K562 (cell line): ENCODE measurements at regions not wholly inside any gene's neighbourhood (a gene's known extent, or its start where the extent isn't known, plus 50 kb on each side); places are given as distances from the start of the nearest gene placed in this dataset.

ENCODE experiments used
- ATAC-seq: fragments of 200-7000 bp; cut with Tn5 transposase; 3 replicates; pipeline ENCODE4 v1.9.1; 2020; ENCODE audit warnings: moderate library complexity
- BruUV-seq: library from RNA; stranded (reverse); fragments of 400-500 nt; replicated peaks from 2 replicates; lab custom pipeline; 2021; lab: Mats Ljungman, UMichigan
- CTCF ChIA-PET: fragments of 300-600 bp; formaldehyde crosslinking; extraction: SDS; loops from one replicate; lab custom pipeline; 2021; ENCODE audit warnings: low intra/inter-chr PET ratio; lab: Yijun Ruan, JAX
- POLR2A ChIA-PET: fragments of 300-600, 350-650 bp; sonication (Branson Sonifier 250); formaldehyde crosslinking; extraction: SDS; loops from one replicate; lab custom pipeline; 2021; ENCODE audit warnings: antibody characterized with exemption, inconsistent platforms; lab: Yijun Ruan, JAX
- DNase-seq, 4 experiments: peaks; one replicate each; pipeline versions ENCODE4 v3.0.0 to v3.0.0-alpha.2; 2011 to 2018; ENCODE audit warnings: low spot score in 3 of 4, mixed read lengths in 3 of 4; ENCODE audit errors: extremely low read depth in 1 of 4
- FAIRE-seq: peaks from 2 replicates; lab custom pipeline; 2011; peaks lifted over from hg19 to GRCh38; lab: Jason Lieb, UNC
- H2AFZ ChIP-seq: 2 replicates; pipeline ENCODE4 v1.6.0; 2011; ENCODE audit warnings: low read depth, low read length, control low read depth, inconsistent platforms
- H3K27ac ChIP-seq: fragments of 200-600 bp; 3 replicates; pipeline ENCODE4 v1.8.0; 2011; ENCODE audit warnings: low read depth, mild to moderate bottlenecking, control low read depth, inconsistent platforms, low read length, moderate library complexity, mixed read lengths; ENCODE audit errors: extremely low read depth
- H3K27me3 ChIP-seq, 2 experiments: fragments of 300-600 bp in 1 of 2; 2 replicates in 1 of 2; 3 replicates in 1 of 2; pipeline versions ENCODE4 v1.6.0 to v1.8.0; 2011; ENCODE audit warnings: inconsistent platforms in 2 of 2, low read length in 2 of 2, mild to moderate bottlenecking in 1 of 2, mixed read lengths in 1 of 2, moderate library complexity in 1 of 2; ENCODE audit not compliant: control insufficient read depth in 2 of 2, insufficient read depth in 2 of 2
- H3K36me3 ChIP-seq: fragments of 300-600 bp; 3 replicates; pipeline ENCODE4 v1.8.0; 2011; ENCODE audit warnings: mild to moderate bottlenecking, low read length, inconsistent platforms; ENCODE audit not compliant: control insufficient read depth, insufficient read depth
- H3K4me1 ChIP-seq, 2 experiments: fragments of 200-600 bp in 1 of 2; replicated peaks in 1 of 2; 2 replicates in 1 of 2; 3 replicates in 1 of 2; pipeline versions ENCODE4 v1.5.1 to v1.8.0; 2011; ENCODE audit warnings: inconsistent platforms in 2 of 2, low read length in 2 of 2, mild to moderate bottlenecking in 1 of 2, mixed read lengths in 1 of 2, moderate library complexity in 1 of 2; ENCODE audit not compliant: control insufficient read depth in 2 of 2, insufficient read depth in 2 of 2
- H3K4me2 ChIP-seq: 2 replicates; pipeline ENCODE4 v1.6.1; 2011; ENCODE audit warnings: low read length, control low read depth, inconsistent platforms, mixed read lengths; ENCODE audit not compliant: insufficient read depth
- H3K4me3 ChIP-seq: fragments of 200-600 bp; sonication (generic), shearing (Covaris generic); 2 replicates; pipeline ENCODE4 v1.5.1; 2016; ENCODE audit warnings: control low read depth, inconsistent platforms
- H3K79me2 ChIP-seq: fragments of 200-600 bp; 3 replicates; pipeline ENCODE4 v1.8.0; 2011; ENCODE audit warnings: low read length, inconsistent platforms; ENCODE audit not compliant: control insufficient read depth, insufficient read depth
- H3K9ac ChIP-seq, 2 experiments: 2 replicates each; pipeline versions ENCODE4 v1.6.0 to v1.6.1; 2011; ENCODE audit warnings: low read depth in 2 of 2, low read length in 2 of 2, control low read depth in 1 of 2, inconsistent platforms in 1 of 2, mild to moderate bottlenecking in 1 of 2, mixed read lengths in 1 of 2; ENCODE audit not compliant: insufficient read depth in 1 of 2
- H3K9me1 ChIP-seq: one replicate; pipeline ENCODE4 v1.6.0; 2011; ENCODE audit warnings: inconsistent platforms, mild to moderate bottlenecking, low read length, moderate library complexity; ENCODE audit not compliant: control insufficient read depth, insufficient read depth
- H3K9me3 ChIP-seq: replicated peaks from 2 replicates; pipeline ENCODE4 v1.5.1; 2011; ENCODE audit warnings: low read depth, low read length, inconsistent platforms; ENCODE audit not compliant: control insufficient read depth, insufficient read depth
- H4K20me1 ChIP-seq: replicated peaks from 2 replicates; pipeline ENCODE4 v1.6.1; 2011; ENCODE audit warnings: low read length, inconsistent platforms, mixed read lengths; ENCODE audit not compliant: control insufficient read depth, insufficient read depth
- DACH1 ChIP-seq: fragments of 450-650 bp; IDR thresholded peaks from 2 replicates; pipeline ENCODE4 v1.6.1; 2018; ENCODE audit not compliant: partially characterized antibody
- ELF4 ChIP-seq: fragments of 450-650 bp; formaldehyde crosslinking; IDR thresholded peaks from 2 replicates; pipeline ENCODE4 v1.4.0; 2022; ENCODE audit warnings: missing genetic modification characterization
- FUS ChIP-seq: fragments of 200-400 bp; formaldehyde crosslinking; optimal IDR thresholded peaks from 2 replicates; pipeline ENCODE3; 2017; ENCODE audit warnings: low read depth, low read length
- ILK ChIP-seq: fragments of 450-650 bp; IDR thresholded peaks from 2 replicates; pipeline ENCODE4 v1.6.1; 2016; ENCODE audit warnings: missing genetic modification characterization, low read depth, mild to moderate bottlenecking, missing compliant biosample characterization, moderate library complexity, borderline replicate concordance
- MEF2A ChIP-seq: IDR thresholded peaks from 2 replicates; pipeline ENCODE4 v1.6.1; 2011; ENCODE audit warnings: low read depth, mild to moderate bottlenecking, low read length, moderate library complexity; ENCODE audit not compliant: control insufficient read depth
- MIER1 ChIP-seq: fragments of 450-650 bp; IDR thresholded peaks from 2 replicates; pipeline ENCODE4 v1.6.1; 2016; ENCODE audit warnings: antibody characterized with exemption, mild to moderate bottlenecking, low read depth
- POLR2AphosphoS2 ChIP-seq: IDR thresholded peaks from 2 replicates; pipeline ENCODE4 v1.6.1; 2012; ENCODE audit warnings: low read length, improper control_type of control experiment
- PTBP1 ChIP-seq: fragments of 200-400 bp; formaldehyde crosslinking; IDR thresholded peaks from 2 replicates; pipeline ENCODE4 v1.6.1; 2017; ENCODE audit warnings: low read depth, low read length
- RHOXF2B ChIP-seq: fragments of 250-450 bp; sonication (Bioruptor Pico); conservative IDR thresholded peaks from 2 replicates; pipeline ENCODE4 v1.5.1; 2021
- ZNF24 ChIP-seq: fragments of 450-650 bp; IDR thresholded peaks from 2 replicates; pipeline ENCODE4 v1.6.1; 2016
- ZNF311 ChIP-seq: fragments of 250-450 bp; sonication (Bioruptor Pico); IDR thresholded peaks from 2 replicates; pipeline ENCODE4 v1.4.0; 2020; ENCODE audit warnings: mild to moderate bottlenecking, moderate library complexity
- ZNF717 ChIP-seq: fragments of 250-450 bp; sonication (Bioruptor Pico); IDR thresholded peaks from 2 replicates; pipeline ENCODE4 v1.5.0; 2021
- in situ Hi-C: fragments of 300-500 bp; cut with MboI; formaldehyde crosslinking; loops from 4 replicates; pipeline ENCODE4 v1.15.0; 2018; ENCODE audit warnings: inconsistent platforms, mixed read lengths
- intact Hi-C: fragments of 100-400 bp; cut with micrococcal nuclease; formaldehyde crosslinking; loops from 2 replicates; pipeline ENCODE4 v1.14.2; 2022
- TF ChIP-seq, protein P1 (sequence below), 2 experiments: fragments of 450-650 bp in 1 of 2; sonication (generic) in 1 of 2; formaldehyde crosslinking in 1 of 2; IDR thresholded peaks; 2 replicates each; pipeline versions ENCODE4 v1.7.1 to v1.9.0; 2016 to 2022; ENCODE audit warnings: inconsistent platforms in 1 of 2, mild to moderate bottlenecking in 1 of 2, missing genetic modification reagents in 1 of 2

DNA sequence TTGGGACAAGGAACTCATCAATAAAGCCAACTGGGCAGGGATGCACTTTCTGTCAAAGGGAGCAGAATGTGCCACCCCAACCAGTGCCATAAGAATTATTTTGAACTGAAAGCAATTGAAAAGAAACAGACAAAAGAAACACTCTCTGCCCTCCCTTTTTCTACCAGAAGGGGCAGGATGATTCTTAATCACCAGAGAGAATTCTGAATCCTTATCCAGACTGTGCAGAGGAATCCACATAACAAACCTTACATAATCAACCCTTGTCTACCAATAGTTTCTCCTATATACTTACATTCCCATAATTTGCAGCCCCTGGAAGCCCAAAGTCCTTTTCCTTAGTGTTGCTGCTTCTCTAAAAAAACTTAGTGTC lies 520.7 kb upstream of the NBEA start:
- POLR2A ChIA-PET: no interaction called here
- Histone ChIP-seq H3K27me3 (no peaks in the 10 kb centered on the region), H3K9ac (no peak overlapping the region), H3K27ac (no peak overlapping the region), H3K4me3 (no peak overlapping the region), H3K9me1 (no peaks in the 10 kb centered on the region), H3K9me3 (no peaks in the 10 kb centered on the region), H3K4me1 (no peaks in the 10 kb centered on the region), H3K36me3 (no peaks in the 10 kb centered on the region), H4K20me1 (no peaks in the 10 kb centered on the region), H3K79me2 (no peaks in the 10 kb centered on the region)
- no TSS peak for BruUV-seq
- no peak for ATAC-seq
- in situ Hi-C loops (no loop called here), intact Hi-C loops (no loop called here)
- FAIRE-seq: no peak
- DNase-seq: no peak
- CTCF ChIA-PET: no interaction called here
- no peak for TF ChIP-seq ZNF311 (CRISPR knock-in tag)
- no peak for TF ChIP-seq ZNF24
- TF ChIP-seq POLR2AphosphoS2: no peak
- TF ChIP-seq ELF4: no peak
- TF ChIP-seq, protein P1, sequence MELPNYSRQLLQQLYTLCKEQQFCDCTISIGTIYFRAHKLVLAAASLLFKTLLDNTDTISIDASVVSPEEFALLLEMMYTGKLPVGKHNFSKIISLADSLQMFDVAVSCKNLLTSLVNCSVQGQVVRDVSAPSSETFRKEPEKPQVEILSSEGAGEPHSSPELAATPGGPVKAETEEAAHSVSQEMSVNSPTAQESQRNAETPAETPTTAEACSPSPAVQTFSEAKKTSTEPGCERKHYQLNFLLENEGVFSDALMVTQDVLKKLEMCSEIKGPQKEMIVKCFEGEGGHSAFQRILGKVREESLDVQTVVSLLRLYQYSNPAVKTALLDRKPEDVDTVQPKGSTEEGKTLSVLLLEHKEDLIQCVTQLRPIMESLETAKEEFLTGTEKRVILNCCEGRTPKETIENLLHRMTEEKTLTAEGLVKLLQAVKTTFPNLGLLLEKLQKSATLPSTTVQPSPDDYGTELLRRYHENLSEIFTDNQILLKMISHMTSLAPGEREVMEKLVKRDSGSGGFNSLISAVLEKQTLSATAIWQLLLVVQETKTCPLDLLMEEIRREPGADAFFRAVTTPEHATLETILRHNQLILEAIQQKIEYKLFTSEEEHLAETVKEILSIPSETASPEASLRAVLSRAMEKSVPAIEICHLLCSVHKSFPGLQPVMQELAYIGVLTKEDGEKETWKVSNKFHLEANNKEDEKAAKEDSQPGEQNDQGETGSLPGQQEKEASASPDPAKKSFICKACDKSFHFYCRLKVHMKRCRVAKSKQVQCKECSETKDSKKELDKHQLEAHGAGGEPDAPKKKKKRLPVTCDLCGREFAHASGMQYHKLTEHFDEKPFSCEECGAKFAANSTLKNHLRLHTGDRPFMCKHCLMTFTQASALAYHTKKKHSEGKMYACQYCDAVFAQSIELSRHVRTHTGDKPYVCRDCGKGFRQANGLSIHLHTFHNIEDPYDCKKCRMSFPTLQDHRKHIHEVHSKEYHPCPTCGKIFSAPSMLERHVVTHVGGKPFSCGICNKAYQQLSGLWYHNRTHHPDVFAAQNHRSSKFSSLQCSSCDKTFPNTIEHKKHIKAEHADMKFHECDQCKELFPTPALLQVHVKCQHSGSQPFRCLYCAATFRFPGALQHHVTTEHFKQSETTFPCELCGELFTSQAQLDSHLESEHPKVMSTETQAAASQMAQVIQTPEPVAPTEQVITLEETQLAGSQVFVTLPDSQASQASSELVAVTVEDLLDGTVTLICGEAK (IDR thresholded peaks at IDR 0.05): no peak
- TF ChIP-seq, protein P1 (CRISPR knock-in tag; IDR thresholded peaks at IDR 0.05): no peak
- no peak for TF ChIP-seq RHOXF2B (CRISPR knock-in tag)
- TF ChIP-seq FUS: no peak
- TF ChIP-seq PTBP1: no peak
- no peak for TF ChIP-seq MIER1
- TF ChIP-seq MEF2A: no peak
- no peak for TF ChIP-seq DACH1
- TF ChIP-seq ILK (tag): no peak
- TF ChIP-seq ZNF717 (CRISPR knock-in tag): no peak
- TF ChIP-seq, all 486 proteins: peak for 0
- H2AFZ ChIP-seq: no peak overlapping the region
- H3K4me2 ChIP-seq: no peak overlapping the region
